ENCODE measurements at regions not wholly inside any gene's neighbourhood (a gene's known extent, or its start where the extent isn't known, plus 50 kb on each side); places are given as distances from the start of the nearest gene placed in this dataset.
"Not testable (repeated sequence)": the region's sequence is repeated elsewhere in the genome, so short reads cannot be mapped to it uniquely, and the experiment has no call there.

DNA sequence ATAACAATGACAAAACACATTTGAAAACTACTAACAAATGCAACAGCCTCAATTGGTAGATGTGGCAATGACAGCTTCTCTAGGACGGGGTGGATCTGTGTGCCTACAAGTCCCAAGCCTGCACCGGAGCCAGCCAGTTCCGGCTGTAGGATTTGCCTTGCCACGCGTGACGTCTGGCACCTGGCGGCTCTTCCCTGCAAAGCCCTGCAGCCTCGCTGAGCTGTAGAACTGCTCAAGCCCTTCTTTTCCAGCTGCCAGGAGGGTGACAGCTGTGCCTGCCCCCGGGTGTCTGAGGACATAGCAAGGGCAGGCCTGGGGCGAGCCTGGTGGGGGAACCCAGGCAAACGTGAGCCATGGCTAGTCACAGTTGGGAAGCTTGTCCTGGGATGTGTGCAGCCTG, 4388.0 kb upstream of the TPTE start:
- H3K27ac Mint-ChIP-seq; H3K9me3 Mint-ChIP-seq; H3K4me1 Mint-ChIP-seq (ENCODE audit: low read depth); H3K4me3 Mint-ChIP-seq; H3K36me3 Mint-ChIP-seq (ENCODE audit: low read depth); H3K27me3 Mint-ChIP-seq: not testable (repeated sequence)

DNA sequence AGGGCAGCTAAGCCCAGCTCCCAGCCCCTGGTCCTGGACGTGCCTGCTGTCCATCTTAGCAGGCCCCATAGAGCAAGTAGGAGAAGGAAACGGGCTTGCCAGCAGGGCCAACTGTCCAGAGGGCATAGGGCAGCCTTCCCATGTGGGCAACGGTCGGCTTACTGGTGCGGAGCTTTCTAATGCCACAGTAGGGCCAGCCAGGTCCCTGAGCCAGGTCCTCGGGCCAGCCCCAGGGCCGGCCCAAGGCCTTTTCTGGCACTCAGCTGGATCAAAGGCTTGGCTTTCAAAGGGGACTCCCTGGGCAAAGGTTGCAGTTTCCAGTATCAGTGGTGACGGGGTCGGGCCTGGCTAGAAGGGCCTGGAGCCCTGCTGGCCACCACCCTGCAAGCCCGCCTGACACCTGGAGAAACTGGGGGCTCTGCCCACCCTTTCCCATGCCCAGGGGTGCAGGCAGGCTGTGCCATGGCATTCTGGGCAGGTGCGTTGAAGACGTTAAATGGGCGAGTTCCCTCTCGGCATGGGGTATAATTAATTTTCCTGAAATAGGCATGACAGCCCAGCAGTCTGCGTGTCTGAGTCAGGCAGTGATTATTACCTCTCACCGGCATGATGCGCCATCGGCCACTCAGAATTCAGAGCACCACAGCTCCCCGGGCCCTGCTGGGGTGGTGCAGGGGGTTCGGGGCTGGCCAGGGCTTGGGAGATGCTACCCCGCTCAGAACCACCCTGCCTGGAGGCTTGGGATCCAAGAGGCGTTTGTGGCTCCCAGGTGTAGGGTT, 4387.3 kb upstream of the TPTE start:
- not testable (repeated sequence) for H3K9me3 Mint-ChIP-seq; H3K27me3 Mint-ChIP-seq; H3K4me3 Mint-ChIP-seq; H3K4me1 Mint-ChIP-seq (ENCODE audit: low read depth); H3K27ac Mint-ChIP-seq; H3K36me3 Mint-ChIP-seq (ENCODE audit: low read depth)

DNA sequence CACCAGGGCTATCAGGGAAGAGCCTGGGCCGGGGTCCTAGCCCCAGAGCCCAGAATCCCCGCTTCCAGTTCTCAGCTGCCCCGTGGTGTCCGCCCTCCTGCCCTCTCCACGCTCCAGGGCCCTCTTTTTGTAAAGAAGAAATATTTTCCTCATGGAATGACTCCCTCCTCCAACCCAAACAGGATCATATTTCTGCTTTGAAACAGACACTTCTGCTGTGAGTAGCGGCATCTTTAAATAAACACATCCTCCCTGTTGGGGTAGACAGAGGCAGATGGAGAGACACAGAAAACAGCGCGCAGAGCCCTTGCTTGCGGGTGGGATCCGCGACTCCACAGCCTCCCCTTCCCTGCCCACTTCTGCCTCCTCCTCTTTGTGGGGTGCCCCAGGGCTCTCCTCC, 4384.7 kb upstream of the TPTE start:
- not testable (repeated sequence) for H3K9me3 Mint-ChIP-seq; H3K4me1 Mint-ChIP-seq (ENCODE audit: low read depth); H3K36me3 Mint-ChIP-seq (ENCODE audit: low read depth); H3K27ac Mint-ChIP-seq; H3K27me3 Mint-ChIP-seq; H3K4me3 Mint-ChIP-seq

DNA sequence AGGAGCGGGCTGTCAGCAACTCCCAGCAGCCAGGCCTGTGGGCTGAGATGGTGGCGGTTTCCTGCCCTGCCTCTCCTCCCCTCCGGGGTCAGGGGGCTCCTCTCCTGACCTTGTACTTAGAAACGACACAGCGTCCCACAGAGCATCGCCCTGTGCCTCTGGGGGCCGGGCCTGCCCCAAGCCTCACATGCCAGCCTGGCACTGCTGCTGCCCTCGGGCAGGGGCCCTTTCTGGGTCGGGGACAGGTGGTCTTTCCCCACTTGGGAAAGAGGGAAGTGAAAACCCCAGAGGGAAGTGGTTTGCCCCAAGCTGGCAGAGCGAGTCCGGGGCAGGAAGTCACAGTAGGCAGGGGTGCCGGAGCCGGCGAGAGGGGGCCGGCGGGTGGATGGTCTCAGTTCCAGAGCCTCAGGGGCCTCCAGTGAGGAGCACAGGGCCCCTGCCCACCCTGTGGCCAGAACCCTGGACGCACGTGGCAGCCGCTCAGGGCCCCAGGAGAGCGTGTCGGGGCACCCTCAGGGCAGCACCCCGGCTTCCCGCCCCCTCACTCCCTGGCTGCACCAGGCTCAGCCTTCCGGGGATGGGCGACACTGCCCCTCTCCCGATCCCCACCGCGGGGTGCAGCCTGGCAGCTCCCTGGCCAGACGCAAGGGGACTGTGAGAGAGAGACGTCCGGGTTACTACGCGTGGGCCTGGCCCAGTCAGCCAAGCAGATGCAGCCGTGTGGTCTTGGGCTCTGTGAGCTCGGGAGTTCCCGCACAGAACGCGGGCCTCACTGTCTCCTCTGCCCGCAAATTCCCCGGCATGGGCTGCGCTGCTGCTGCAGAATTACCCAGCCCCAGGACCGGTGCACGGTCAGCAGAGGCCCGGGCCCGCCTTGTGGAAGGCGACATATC, 4382.9 kb upstream of the TPTE start:
- H3K4me3 Mint-ChIP-seq; H3K27me3 Mint-ChIP-seq; H3K27ac Mint-ChIP-seq; H3K4me1 Mint-ChIP-seq (ENCODE audit: low read depth); H3K9me3 Mint-ChIP-seq; H3K36me3 Mint-ChIP-seq (ENCODE audit: low read depth): not testable (repeated sequence)

DNA sequence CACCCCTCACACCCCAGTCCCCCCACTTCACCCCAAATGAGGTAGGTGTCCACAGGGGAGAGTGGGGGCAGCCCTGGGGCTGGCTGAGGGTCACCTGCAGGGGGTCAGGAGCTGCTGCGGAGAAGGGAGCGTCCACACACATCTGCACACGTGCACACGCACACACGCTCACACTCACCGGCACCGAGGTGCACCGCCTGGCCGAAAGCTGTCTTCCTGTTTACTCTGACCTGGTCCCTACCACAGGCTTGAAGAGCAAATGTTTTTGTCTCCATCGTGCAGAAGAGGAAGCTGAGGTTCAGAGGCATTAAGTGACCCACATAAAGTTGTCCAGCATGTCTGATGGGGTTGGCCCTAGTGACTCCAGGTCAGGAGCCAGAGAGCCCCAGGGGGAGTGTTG, 4382.1 kb upstream of the TPTE start:
- not testable (repeated sequence) for H3K9me3 Mint-ChIP-seq; H3K4me3 Mint-ChIP-seq; H3K36me3 Mint-ChIP-seq (ENCODE audit: low read depth); H3K4me1 Mint-ChIP-seq (ENCODE audit: low read depth); H3K27ac Mint-ChIP-seq; H3K27me3 Mint-ChIP-seq

DNA sequence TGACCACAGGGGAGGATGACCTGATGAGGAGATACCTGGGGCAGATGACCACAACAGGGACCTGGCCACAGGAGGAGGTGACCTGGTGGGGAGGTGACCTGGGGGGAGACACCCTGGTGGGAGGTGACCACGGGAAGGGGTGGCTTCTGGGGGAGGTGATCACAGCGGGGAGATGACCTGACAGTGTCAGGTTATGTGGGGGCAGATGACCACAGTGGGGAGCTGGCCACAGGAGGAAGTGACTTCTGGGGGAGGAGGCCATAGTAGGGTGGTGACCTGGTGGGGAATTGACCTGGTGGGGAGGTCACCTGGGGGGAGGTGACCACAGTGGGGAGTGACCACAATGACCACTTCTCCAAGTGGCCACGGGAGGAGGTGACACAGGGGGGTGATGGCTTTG, 4381.5 kb upstream of the TPTE start:
- not testable (repeated sequence) for H3K27ac Mint-ChIP-seq; H3K27me3 Mint-ChIP-seq; H3K9me3 Mint-ChIP-seq; H3K4me3 Mint-ChIP-seq; H3K36me3 Mint-ChIP-seq (ENCODE audit: low read depth); H3K4me1 Mint-ChIP-seq (ENCODE audit: low read depth)

DNA sequence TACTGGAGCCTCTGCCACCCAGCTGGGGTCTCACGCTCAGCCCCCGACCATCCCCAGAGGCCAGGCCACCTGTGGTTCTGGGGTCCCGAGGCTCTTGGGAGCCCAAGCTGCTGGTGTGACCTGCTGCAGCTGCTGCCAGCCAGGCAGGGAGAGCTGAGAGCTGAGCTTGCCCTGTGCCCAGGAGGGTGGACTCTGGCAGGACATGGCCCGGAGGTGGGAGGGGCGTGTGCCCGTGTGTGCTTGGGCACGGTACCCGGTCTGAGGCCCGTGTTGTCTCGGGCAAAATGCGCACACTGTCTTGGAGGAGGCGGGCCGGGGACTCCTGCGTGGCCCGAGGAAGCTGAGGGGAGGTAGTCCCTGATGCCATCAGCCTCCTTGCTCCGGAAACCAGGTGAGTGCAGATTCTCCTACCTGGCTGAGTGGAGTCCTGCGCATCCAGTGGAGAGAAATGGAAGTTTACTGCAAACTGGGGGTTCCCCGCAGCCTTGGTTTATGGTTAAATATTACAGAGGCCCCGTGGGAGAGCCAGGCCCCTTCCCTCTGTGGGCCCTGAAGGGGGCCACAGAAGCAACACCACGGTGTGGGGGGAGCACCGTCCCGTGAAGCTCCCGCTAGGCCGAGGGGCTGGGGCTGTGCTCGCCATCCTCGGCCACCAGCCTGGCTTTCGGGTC, 4380.8 kb upstream of the TPTE start:
- not testable (repeated sequence) for H3K27me3 Mint-ChIP-seq

DNA sequence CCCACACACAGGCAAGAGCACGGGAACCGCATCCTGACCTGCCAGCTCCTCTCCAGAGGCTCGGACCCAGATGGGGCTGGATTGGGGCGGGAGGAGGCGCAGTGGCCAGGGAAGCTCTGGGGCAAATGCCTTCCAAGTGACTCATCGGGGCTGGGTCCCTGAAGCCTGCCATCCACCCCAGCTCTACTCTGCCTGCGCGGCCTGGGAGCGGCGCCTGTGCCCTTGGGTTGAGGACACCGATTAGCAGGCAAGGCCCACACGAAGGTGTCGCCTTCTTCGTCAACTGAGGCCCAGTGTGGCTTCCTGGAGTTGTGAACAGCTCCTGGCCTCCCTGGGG, 4380.3 kb upstream of the TPTE start:
- H3K9me3 Mint-ChIP-seq, result not testable (repeated sequence)

More for the DNA sequence above, 4380.8 kb upstream of the TPTE start:
- not testable (repeated sequence) for H3K4me1 Mint-ChIP-seq (ENCODE audit: low read depth); H3K36me3 Mint-ChIP-seq (ENCODE audit: low read depth); H3K27ac Mint-ChIP-seq; H3K9me3 Mint-ChIP-seq; H3K4me3 Mint-ChIP-seq

DNA sequence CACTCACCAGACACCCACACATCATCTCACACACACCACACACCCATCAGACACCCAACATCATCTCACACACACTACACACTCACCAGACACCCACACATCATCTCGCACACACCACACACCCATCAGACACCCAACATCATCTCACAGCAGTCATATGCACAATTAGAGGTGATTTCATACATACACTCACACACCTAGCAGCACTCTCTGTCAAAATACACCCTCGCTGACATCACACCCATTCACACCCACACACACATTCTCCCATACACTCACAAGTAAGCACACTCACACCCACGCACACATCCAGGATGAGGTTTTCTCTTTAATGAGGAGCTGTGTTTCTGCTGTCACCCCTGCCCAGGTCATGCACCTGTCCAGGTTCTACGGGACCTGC, 4368.2 kb upstream of the TPTE start:
- not testable (repeated sequence) for H3K36me3 Mint-ChIP-seq (ENCODE audit: low read depth); H3K4me1 Mint-ChIP-seq (ENCODE audit: low read depth); H3K27ac Mint-ChIP-seq; H3K27me3 Mint-ChIP-seq; H3K4me3 Mint-ChIP-seq; H3K9me3 Mint-ChIP-seq

More for the DNA sequence above, 4380.3 kb upstream of the TPTE start:
- not testable (repeated sequence) for H3K36me3 Mint-ChIP-seq (ENCODE audit: low read depth); H3K4me3 Mint-ChIP-seq; H3K27ac Mint-ChIP-seq; H3K4me1 Mint-ChIP-seq (ENCODE audit: low read depth); H3K27me3 Mint-ChIP-seq

DNA sequence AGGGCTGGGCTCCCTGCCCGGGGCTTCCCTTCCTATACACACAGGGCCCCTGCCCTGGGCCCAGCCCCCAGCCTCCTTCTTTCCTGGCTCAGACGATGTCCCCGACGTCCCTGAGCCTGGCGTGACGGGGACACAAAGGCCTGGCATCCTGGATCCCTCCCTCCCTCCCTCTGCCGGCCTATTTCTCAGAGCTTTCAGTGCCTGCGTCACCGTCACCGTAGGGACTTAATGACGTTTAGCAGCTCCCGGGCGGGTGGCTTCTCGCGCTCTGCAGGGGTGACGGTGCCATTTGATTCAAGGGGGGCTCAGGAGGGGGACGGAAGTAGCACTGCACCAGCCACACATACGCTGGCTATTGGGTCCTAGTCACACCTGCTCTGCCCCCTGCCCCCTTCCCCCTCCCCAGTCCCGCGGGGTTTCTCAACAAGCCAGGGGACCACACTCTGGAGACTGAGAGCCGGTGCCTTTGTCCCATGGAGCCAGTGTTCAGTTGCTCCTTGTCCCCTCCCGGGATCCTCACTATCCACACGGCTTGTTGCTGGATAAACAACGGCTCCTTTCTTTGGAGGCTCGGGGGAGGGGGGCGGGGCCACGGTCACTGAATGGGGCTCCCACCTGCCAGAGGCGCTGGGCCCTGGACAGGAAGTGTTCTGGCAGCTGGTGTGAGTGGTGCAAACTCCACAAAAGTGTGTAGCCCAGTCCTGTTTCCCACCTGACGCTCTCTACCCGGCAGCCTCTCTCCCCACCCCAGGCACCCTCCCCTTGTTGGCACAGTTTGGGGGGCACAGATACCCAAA, 4366.7 kb upstream of the TPTE start:
- H3K27me3 Mint-ChIP-seq; H3K4me1 Mint-ChIP-seq (ENCODE audit: low read depth); H3K9me3 Mint-ChIP-seq; H3K4me3 Mint-ChIP-seq; H3K36me3 Mint-ChIP-seq (ENCODE audit: low read depth); H3K27ac Mint-ChIP-seq: not testable (repeated sequence)

DNA sequence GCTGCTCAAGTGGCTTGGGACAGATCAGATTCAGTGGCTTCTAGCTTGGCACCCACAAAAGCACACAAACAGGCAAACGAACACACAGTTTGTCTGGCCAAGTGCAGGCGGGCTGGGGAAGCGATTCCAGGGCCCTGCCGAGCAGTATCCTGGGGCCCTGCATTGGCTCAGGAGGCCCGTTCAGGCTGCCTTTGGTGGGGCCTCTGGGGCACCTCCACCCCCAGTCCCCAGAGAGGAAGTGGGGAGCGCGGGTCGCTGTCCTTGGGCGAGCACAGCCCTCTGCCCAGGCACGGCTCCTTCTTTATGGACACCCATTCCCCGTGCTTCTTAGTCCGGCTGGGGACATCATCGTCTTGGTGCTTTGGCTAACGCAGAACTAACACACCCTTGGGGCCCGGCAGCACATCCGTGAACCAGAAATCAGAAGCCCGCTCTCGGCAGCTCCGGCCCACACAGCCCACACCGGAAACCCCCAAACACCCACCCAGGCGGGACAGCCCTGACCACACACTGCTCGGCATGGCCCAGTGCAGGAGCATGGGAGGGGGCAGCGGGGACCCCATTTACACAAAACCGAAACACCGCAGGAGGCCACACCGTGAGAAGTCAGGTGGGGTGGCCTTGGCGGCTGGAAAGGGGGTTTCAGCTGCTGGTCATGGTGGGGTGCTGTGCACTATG, 4364.5 kb upstream of the TPTE start:
- not testable (repeated sequence) for H3K4me3 Mint-ChIP-seq; H3K27me3 Mint-ChIP-seq; H3K36me3 Mint-ChIP-seq (ENCODE audit: low read depth); H3K4me1 Mint-ChIP-seq (ENCODE audit: low read depth); H3K27ac Mint-ChIP-seq; H3K9me3 Mint-ChIP-seq

DNA sequence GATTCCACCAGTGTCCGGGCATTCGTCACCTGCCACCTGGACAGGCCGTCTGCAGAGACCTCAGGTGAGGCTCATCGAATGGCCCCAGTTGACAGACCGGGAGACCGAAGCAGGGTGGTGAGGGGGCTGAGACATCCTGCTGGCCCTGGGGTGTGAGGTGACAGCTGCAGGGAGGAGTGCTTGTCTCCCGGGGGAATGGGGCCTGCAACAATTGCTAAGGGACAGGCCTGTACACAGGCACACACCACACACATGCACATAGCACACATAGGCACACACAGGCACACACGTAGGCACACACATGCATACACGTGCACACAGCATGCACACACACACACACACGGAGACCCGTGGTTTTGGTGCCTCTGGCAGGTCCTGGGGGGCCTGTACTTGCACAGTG, 4363.9 kb upstream of the TPTE start:
- not testable (repeated sequence) for H3K4me1 Mint-ChIP-seq (ENCODE audit: low read depth); H3K9me3 Mint-ChIP-seq; H3K27ac Mint-ChIP-seq

DNA sequence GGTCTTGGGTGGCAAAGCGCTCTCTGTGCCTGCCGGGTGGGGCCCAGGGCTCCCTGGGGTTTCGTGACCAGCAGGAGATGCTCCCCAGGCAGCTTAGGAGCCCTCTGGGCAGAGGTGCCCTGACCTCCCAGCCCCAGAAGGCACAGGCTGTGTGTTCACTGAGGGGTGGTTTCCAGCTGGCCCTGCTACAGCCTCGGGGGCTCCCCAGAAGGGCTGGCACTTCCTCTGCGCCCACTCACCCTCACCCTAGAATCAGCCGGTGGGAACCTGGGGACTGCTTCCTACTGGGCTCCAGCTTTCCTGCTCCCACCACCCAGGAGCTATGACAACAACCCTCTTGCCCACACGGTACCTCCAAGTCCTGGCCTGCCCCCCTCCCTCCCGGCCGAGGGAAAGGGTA, 4363.2 kb upstream of the TPTE start:
- H3K27me3 Mint-ChIP-seq; H3K4me3 Mint-ChIP-seq; H3K9me3 Mint-ChIP-seq; H3K4me1 Mint-ChIP-seq (ENCODE audit: low read depth); H3K36me3 Mint-ChIP-seq (ENCODE audit: low read depth); H3K27ac Mint-ChIP-seq: not testable (repeated sequence)

More for the DNA sequence above, 4363.9 kb upstream of the TPTE start:
- H3K4me3 Mint-ChIP-seq; H3K36me3 Mint-ChIP-seq (ENCODE audit: low read depth); H3K27me3 Mint-ChIP-seq: not testable (repeated sequence)

Measured in stimulated activated naive CD8-positive, alpha-beta T cell treated with anti-CD3 and anti-CD28 coated beads, Interleukin-15, Interleukin-2, amounts not matched to agents 100 ng/mL and 50 ng/mL, for 24 hours (primary cell).